H9 (cell line): ENCODE measurements at regions not wholly inside any gene's neighbourhood (a gene's known extent, or its start where the extent isn't known, plus 50 kb on each side); places are given as distances from the start of the nearest gene placed in this dataset.

Experiments used
- DNase-seq: peaks from one replicate; pipeline ENCODE4 v3.0.0-alpha.2; 2017
- H2AFZ ChIP-seq: one replicate; pipeline ENCODE4 v1.6.1; 2013; ENCODE audit warnings: mild to moderate bottlenecking, low read length, control low read depth, moderate library complexity
- H2AK5ac ChIP-seq: 2 replicates; pipeline ENCODE4 v1.6.1; 2013; ENCODE audit warnings: low read length, control low read depth, mixed read lengths; ENCODE audit not compliant: insufficient read length
- H2BK120ac ChIP-seq: one replicate; pipeline ENCODE4 v1.6.1; 2013; ENCODE audit warnings: low read depth, mild to moderate bottlenecking, low read length, control low read depth, inconsistent platforms; ENCODE audit not compliant: poor library complexity, severe bottlenecking
- H2BK12ac ChIP-seq: 2 replicates; pipeline ENCODE4 v1.6.1; 2013; ENCODE audit warnings: low read length, control low read depth, mixed read lengths, low read depth; ENCODE audit not compliant: insufficient read length
- H2BK15ac ChIP-seq: 2 replicates; pipeline ENCODE4 v1.6.1; 2013; ENCODE audit warnings: low read depth, low read length, control low read depth
- H2BK20ac ChIP-seq: one replicate; pipeline ENCODE4 v1.6.1; 2013; ENCODE audit warnings: low read depth, mild to moderate bottlenecking, low read length, control low read depth, inconsistent platforms; ENCODE audit not compliant: poor library complexity, severe bottlenecking
- H2BK5ac ChIP-seq: 2 replicates; pipeline ENCODE4 v1.6.1; 2013; ENCODE audit warnings: low read length, control low read depth, mixed read lengths; ENCODE audit not compliant: insufficient read length
- H3K14ac ChIP-seq: 2 replicates; pipeline ENCODE4 v1.6.1; 2013; ENCODE audit warnings: low read length, control low read depth; ENCODE audit not compliant: insufficient read depth
- H3K18ac ChIP-seq: 2 replicates; pipeline ENCODE4 v1.6.1; 2013; ENCODE audit warnings: low read depth, mild to moderate bottlenecking, mixed read lengths, low read length, control low read depth; ENCODE audit not compliant: insufficient read length
- H3K23ac ChIP-seq: 2 replicates; pipeline ENCODE4 v1.6.1; 2013; ENCODE audit warnings: low read length, control low read depth, mixed read lengths, low read depth; ENCODE audit not compliant: insufficient read length
- H3K23me2 ChIP-seq: 2 replicates; pipeline ENCODE4 v1.6.1; 2013; ENCODE audit warnings: low read depth, mild to moderate bottlenecking, mixed read lengths, low read length, control low read depth; ENCODE audit not compliant: insufficient read length, poor library complexity, severe bottlenecking
- H3K27ac ChIP-seq: 2 replicates; pipeline ENCODE4 v1.5.1; 2013; ENCODE audit warnings: low read length, control low read depth, mixed read lengths, low read depth; ENCODE audit not compliant: insufficient read length
- H3K27me3 ChIP-seq: 2 replicates; pipeline ENCODE4 v1.6.1; 2013; ENCODE audit warnings: low read length, control low read depth, inconsistent platforms; ENCODE audit not compliant: insufficient read depth
- H3K4ac ChIP-seq: 2 replicates; pipeline ENCODE4 v1.6.1; 2013; ENCODE audit warnings: low read depth, mild to moderate bottlenecking, control low read depth, inconsistent platforms, low read length, moderate library complexity
- H3K4me1 ChIP-seq: 2 replicates; pipeline ENCODE4 v1.6.1; 2013; ENCODE audit warnings: low read length, control low read depth, inconsistent platforms; ENCODE audit not compliant: insufficient read depth
- H3K4me2 ChIP-seq: 2 replicates; pipeline ENCODE4 v1.6.1; 2013; ENCODE audit warnings: low read length, control low read depth, mixed read lengths; ENCODE audit not compliant: insufficient read length, insufficient read depth
- H3K56ac ChIP-seq: 2 replicates; pipeline ENCODE4 v1.6.1; 2013; ENCODE audit warnings: low read depth, mild to moderate bottlenecking, mixed read lengths, low read length, control low read depth; ENCODE audit not compliant: insufficient read length
- H3K79me1 ChIP-seq: 2 replicates; pipeline ENCODE4 v1.6.1; 2013; ENCODE audit warnings: low read depth, mild to moderate bottlenecking, moderate library complexity, low read length, control low read depth, inconsistent platforms; ENCODE audit not compliant: insufficient read depth, poor library complexity, severe bottlenecking
- H3K79me2 ChIP-seq: 2 replicates; pipeline ENCODE4 v1.6.1; 2013; ENCODE audit warnings: low read length, control low read depth, inconsistent platforms; ENCODE audit not compliant: insufficient read depth
- H3K9ac ChIP-seq: 2 replicates; pipeline ENCODE4 v1.6.1; 2013; ENCODE audit warnings: low read length, control low read depth, mixed read lengths; ENCODE audit not compliant: insufficient read length; ENCODE audit errors: extremely low read depth
- H3K9me3 ChIP-seq: one replicate; pipeline ENCODE4 v1.6.1; 2013; ENCODE audit warnings: low read depth, low read length, inconsistent platforms; ENCODE audit not compliant: control insufficient read depth
- H3T11ph ChIP-seq: one replicate; pipeline ENCODE4 v1.6.1; 2013; ENCODE audit warnings: mild to moderate bottlenecking, low read length, control low read depth, inconsistent platforms
- H4K20me1 ChIP-seq: one replicate; pipeline ENCODE4 v1.6.1; 2013; ENCODE audit not compliant: control insufficient read depth, insufficient read length, insufficient read depth
- H4K5ac ChIP-seq: 2 replicates; pipeline ENCODE4 v1.6.1; 2013; ENCODE audit warnings: low read depth, mild to moderate bottlenecking, mixed read lengths, low read length, control low read depth; ENCODE audit not compliant: insufficient read length
- H4K8ac ChIP-seq: replicated peaks from 2 replicates; pipeline ENCODE4 v1.6.1; 2013; ENCODE audit warnings: low read length, control low read depth, mixed read lengths, low read depth; ENCODE audit not compliant: insufficient read length
- H4K91ac ChIP-seq: 2 replicates; pipeline ENCODE4 v1.6.1; 2013; ENCODE audit warnings: low read depth, mild to moderate bottlenecking, moderate library complexity, mixed read lengths, low read length, control low read depth; ENCODE audit not compliant: insufficient read length
- H3K27ac Mint-ChIP-seq, 3 experiments: 2 replicates in 2 of 3; 3 replicates in 1 of 3; pipeline ENCODE4 v1.8.0; 2020 to 2021; ENCODE audit warnings: mixed read lengths in 3 of 3, mild to moderate bottlenecking in 1 of 3, moderate library complexity in 1 of 3
- H3K27me3 Mint-ChIP-seq: 2 replicates; pipeline ENCODE4 v1.8.0; 2021; ENCODE audit warnings: low read depth, mild to moderate bottlenecking, moderate library complexity, mixed read lengths
- H3K36me3 Mint-ChIP-seq, 3 experiments: 2 replicates in 2 of 3; 3 replicates in 1 of 3; pipeline ENCODE4 v1.8.0; 2020 to 2021; ENCODE audit warnings: low read depth in 3 of 3, mixed read lengths in 3 of 3; ENCODE audit not compliant: insufficient read depth in 1 of 3
- H3K4me1 Mint-ChIP-seq, 2 experiments: 2 replicates each; pipeline ENCODE4 v1.8.0; 2020; ENCODE audit warnings: mixed read lengths in 2 of 2
- H3K4me3 Mint-ChIP-seq, 2 experiments: 2 replicates in 1 of 2; 3 replicates in 1 of 2; pipeline ENCODE4 v1.8.0; 2020 to 2021; ENCODE audit warnings: mild to moderate bottlenecking in 2 of 2, mixed read lengths in 2 of 2, moderate library complexity in 1 of 2
- H3K9me3 Mint-ChIP-seq, 2 experiments: 2 replicates in 1 of 2; 3 replicates in 1 of 2; pipeline ENCODE4 v1.8.0; 2020; ENCODE audit warnings: mild to moderate bottlenecking in 2 of 2, mixed read lengths in 2 of 2, moderate library complexity in 1 of 2
- CTCF ChIP-seq: fragments of 200-600 bp; sonication (generic); conservative IDR thresholded peaks from 3 replicates; pipeline ENCODE4 v1.8.0; 2021; ENCODE audit warnings: antibody characterized with exemption, mild to moderate bottlenecking
- whole genome bisulfite sequencing: extraction: QIAGEN DNeasy Blood & Tissue Kit; methylation state at CpG from one replicate; pipeline ENCODE4 v1.1.7; 2013; ENCODE audit warnings: missing lambda C conversion rate, low lambda C conversion rate, mixed read lengths; ENCODE audit not compliant: insufficient read length; ENCODE audit errors: extremely low coverage; 5-methylcytosine and 5-hydroxymethylcytosine counted together

GRCh38 chrX:94937491-94937890, 1263.5 kb downstream of the FAM133A start:
- no peak overlapping the region for H3K4me2 ChIP-seq
- Mint-ChIP-seq H3K27ac (no peak overlapping the region), H3K27me3 (no peaks in the 10 kb centered on the region), H3K36me3 (peaks cover 10 to 32% (median 11%) of the 10 kb centered on the region in 3 experiments; a peak in 6 of 7 replicates), H3K4me1 (0 out of 4 replicates have a peak, but pooled peaks cover 0 to 3% of the 10 kb centered on the region in 2 experiments), H3K9me3 (peaks cover 10 to 18% of the 10 kb centered on the region in 2 experiments), H3K4me3 (no peak overlapping the region)
- no peak overlapping the region for H2AFZ ChIP-seq
- H2BK12ac ChIP-seq: no peak overlapping the region
- no peak overlapping the region for H3K23ac ChIP-seq
- H2BK15ac ChIP-seq: no peak overlapping the region
- no peak overlapping the region for H3K9ac ChIP-seq
- no peak overlapping the region for H3K27ac ChIP-seq
- no peak overlapping the region for H3T11ph ChIP-seq
- no peaks in the 10 kb centered on the region for H3K27me3 ChIP-seq
- H2AK5ac ChIP-seq: no peak overlapping the region
- H3K79me2 ChIP-seq: no peaks in the 10 kb centered on the region; the same call in 1 of the 2 replicates
- H2BK5ac ChIP-seq: no peak overlapping the region
- WGBS: no CpG with 5 or more reads among the region's 2 CpGs
- no peaks in the 10 kb centered on the region for H3K9me3 ChIP-seq
- TF ChIP-seq CTCF: no peak
- H3K4ac ChIP-seq: no peak overlapping the region
- no peaks in the 10 kb centered on the region for H4K20me1 ChIP-seq
- H3K56ac ChIP-seq: no peak overlapping the region
- no peak overlapping the region for H3K14ac ChIP-seq
- no peak overlapping the region for H2BK20ac ChIP-seq
- H3K23me2 ChIP-seq: no peaks in the 10 kb centered on the region
- H4K8ac ChIP-seq: no peak overlapping the region
- no peak overlapping the region for H4K5ac ChIP-seq
- H2BK120ac ChIP-seq: no peak overlapping the region
- H3K4me1 ChIP-seq: no peaks in the 10 kb centered on the region
- no peak overlapping the region for H3K18ac ChIP-seq
- no peaks in the 10 kb centered on the region for H3K79me1 ChIP-seq
- DNase-seq: no peak
- H4K91ac ChIP-seq: no peak overlapping the region
